CD8-positive, alpha-beta memory T cell (primary cell): ENCODE measurements at regions not wholly inside any gene's neighbourhood (a gene's known extent, or its start where the extent isn't known, plus 50 kb on each side); places are given as distances from the start of the nearest gene placed in this dataset.

Experiments
- CTCF ChIA-PET: fragments of 350-600 bp; sonication (Branson Sonifier 250); formaldehyde crosslinking; loops from one replicate; lab custom pipeline; 2021; ENCODE audit warnings: antibody characterized with exemption; lab: Charles Lee
- POLR2A ChIA-PET: fragments of 350-600 bp; sonication (Branson Sonifier 250); formaldehyde crosslinking; loops from one replicate; lab custom pipeline; 2021; ENCODE audit warnings: antibody characterized with exemption; lab: Charles Lee
- DNase-seq, 5 donors: peaks; one replicate each; pipeline versions ENCODE4 v3.0.0 to v3.0.0-alpha.2; 2020 to 2022; ENCODE audit warnings: mixed read lengths in 1 of 5
- H3K27ac ChIP-seq: one replicate; pipeline ENCODE4 v1.7.0; 2013; ENCODE audit warnings: low read depth, mild to moderate bottlenecking, low read length, moderate library complexity
- H3K27me3 ChIP-seq: 2 replicates; pipeline ENCODE4 v1.7.0; 2013; ENCODE audit warnings: low read length, mild to moderate bottlenecking; ENCODE audit not compliant: insufficient read depth, poor library complexity, severe bottlenecking
- H3K36me3 ChIP-seq: 2 replicates; pipeline ENCODE4 v1.7.0; 2013; ENCODE audit warnings: mild to moderate bottlenecking, low read length, moderate library complexity; ENCODE audit not compliant: insufficient read depth
- H3K4me1 ChIP-seq: 2 replicates; pipeline ENCODE4 v1.7.0; 2013; ENCODE audit warnings: mild to moderate bottlenecking, low read length, moderate library complexity; ENCODE audit not compliant: insufficient read depth
- H3K4me3 ChIP-seq: 2 replicates; pipeline ENCODE4 v1.7.0; 2013; ENCODE audit warnings: mild to moderate bottlenecking, low read length
- H3K9me3 ChIP-seq: 2 replicates; pipeline ENCODE4 v1.7.0; 2013; ENCODE audit warnings: mild to moderate bottlenecking, low read length
- H3K27ac Mint-ChIP-seq, 8 donors: one replicate each; pipeline ENCODE4 v1.8.0; 2020 to 2021; ENCODE audit warnings: mixed read lengths in 8 of 8, mild to moderate bottlenecking in 6 of 8, inconsistent platforms in 3 of 8, moderate library complexity in 3 of 8
- H3K27me3 Mint-ChIP-seq, 2 donors: one replicate each; pipeline ENCODE4 v1.8.0; 2020 to 2021; ENCODE audit warnings: mixed read lengths in 2 of 2, mild to moderate bottlenecking in 1 of 2, moderate library complexity in 1 of 2
- H3K36me3 Mint-ChIP-seq, 3 donors: one replicate each; pipeline ENCODE4 v1.8.0; 2020 to 2021; ENCODE audit warnings: mixed read lengths in 3 of 3, inconsistent platforms in 1 of 3, mild to moderate bottlenecking in 1 of 3
- H3K4me1 Mint-ChIP-seq, 3 donors: one replicate each; pipeline ENCODE4 v1.8.0; 2020 to 2021; ENCODE audit warnings: mixed read lengths in 3 of 3, inconsistent platforms in 1 of 3, mild to moderate bottlenecking in 1 of 3
- H3K4me3 Mint-ChIP-seq, 7 donors: one replicate each; pipeline ENCODE4 v1.8.0; 2020 to 2021; ENCODE audit warnings: mixed read lengths in 7 of 7, mild to moderate bottlenecking in 6 of 7, moderate library complexity in 4 of 7, inconsistent platforms in 2 of 7
- H3K9me3 Mint-ChIP-seq, 5 donors: one replicate each; pipeline ENCODE4 v1.8.0; 2020 to 2022; ENCODE audit warnings: mixed read lengths in 5 of 5, mild to moderate bottlenecking in 3 of 5, moderate library complexity in 2 of 5, inconsistent platforms in 1 of 5

GRCh38 chr5:118321081-118321480 is 667.3 kb downstream of the DTWD2 start:
- no peaks in the 10 kb centered on the region for H3K27me3 Mint-ChIP-seq
- H3K27ac Mint-ChIP-seq: no peak overlapping the region
- no peaks in the 10 kb centered on the region for H3K4me1 Mint-ChIP-seq

GRCh38 chr5:118320121-118320520 is 668.2 kb downstream of the DTWD2 start:
- Mint-ChIP-seq H3K9me3 (peaks cover 4 to 21% (median 11%) of the 10 kb centered on the region in 5 donors), H3K36me3 (no peaks in the 10 kb centered on the region), H3K4me1 (no peaks in the 10 kb centered on the region), H3K27ac (no peak overlapping the region), H3K4me3 (no peak overlapping the region), H3K27me3 (no peaks in the 10 kb centered on the region)
- no peak overlapping the region for H3K4me3 ChIP-seq
- no peak for DNase-seq
- H3K36me3 ChIP-seq: no peaks in the 10 kb centered on the region
- ChIA-PET POLR2A (no interaction called here), CTCF (no interaction called here)
- H3K27ac ChIP-seq: no peak overlapping the region
- no peaks in the 10 kb centered on the region for H3K4me1 ChIP-seq
- no peaks in the 10 kb centered on the region for H3K9me3 ChIP-seq
- no peaks in the 10 kb centered on the region for H3K27me3 ChIP-seq

More at GRCh38 chr5:118321081-118321480, 667.3 kb downstream of the DTWD2 start:
- H3K9me3 Mint-ChIP-seq: peaks cover 4 to 17% (median 11%) of the 10 kb centered on the region in 5 donors
- Histone ChIP-seq H3K4me1 (no peaks in the 10 kb centered on the region), H3K9me3 (no peaks in the 10 kb centered on the region), H3K27me3 (no peaks in the 10 kb centered on the region), H3K27ac (no peak overlapping the region), H3K4me3 (no peak overlapping the region), H3K36me3 (no peaks in the 10 kb centered on the region)
- H3K36me3 Mint-ChIP-seq: no peaks in the 10 kb centered on the region
- H3K4me3 Mint-ChIP-seq: no peak overlapping the region
- ChIA-PET POLR2A (no interaction called here), CTCF (no interaction called here)
- DNase-seq: no peak

GRCh38 chr5:118314931-118315330 is 673.4 kb downstream of the DTWD2 start:
- no peak for DNase-seq
- H3K36me3 Mint-ChIP-seq: no peaks in the 10 kb centered on the region
- H3K9me3 Mint-ChIP-seq: peaks cover 0 to 18% (median 2%) of the 10 kb centered on the region in 5 donors
- Histone ChIP-seq H3K4me3 (no peak overlapping the region), H3K4me1 (no peaks in the 10 kb centered on the region), H3K27ac (no peak overlapping the region), H3K27me3 (no peaks in the 10 kb centered on the region), H3K36me3 (no peaks in the 10 kb centered on the region), H3K9me3 (no peaks in the 10 kb centered on the region)
- no peak overlapping the region for H3K27ac Mint-ChIP-seq
- ChIA-PET POLR2A (no interaction called here), CTCF (no interaction called here)
- H3K4me3 Mint-ChIP-seq: no peak overlapping the region
- no peaks in the 10 kb centered on the region for H3K4me1 Mint-ChIP-seq
- no peaks in the 10 kb centered on the region for H3K27me3 Mint-ChIP-seq

- Histone ChIP-seq H3K4me1 (no peaks in the 10 kb centered on the region), H3K9me3 (no peaks in the 10 kb centered on the region), H3K27me3 (no peaks in the 10 kb centered on the region), H3K27ac (no peak overlapping the region), H3K4me3 (no peak overlapping the region), H3K36me3 (no peaks in the 10 kb centered on the region)
- Mint-ChIP-seq H3K27ac (no peak overlapping the region), H3K4me3 (no peak overlapping the region), H3K27me3 (no peaks in the 10 kb centered on the region), H3K36me3 (no peaks in the 10 kb centered on the region), H3K4me1 (no peaks in the 10 kb centered on the region), H3K9me3 (peaks cover 0 to 20% (median 4%) of the 10 kb centered on the region in 5 donors)
- ChIA-PET CTCF (no interaction called here), POLR2A (no interaction called here)
- DNase-seq: no peak
These were observed 677.1 kb downstream of the DTWD2 start for GRCh38 chr5:118311103-118311819.

DNA sequence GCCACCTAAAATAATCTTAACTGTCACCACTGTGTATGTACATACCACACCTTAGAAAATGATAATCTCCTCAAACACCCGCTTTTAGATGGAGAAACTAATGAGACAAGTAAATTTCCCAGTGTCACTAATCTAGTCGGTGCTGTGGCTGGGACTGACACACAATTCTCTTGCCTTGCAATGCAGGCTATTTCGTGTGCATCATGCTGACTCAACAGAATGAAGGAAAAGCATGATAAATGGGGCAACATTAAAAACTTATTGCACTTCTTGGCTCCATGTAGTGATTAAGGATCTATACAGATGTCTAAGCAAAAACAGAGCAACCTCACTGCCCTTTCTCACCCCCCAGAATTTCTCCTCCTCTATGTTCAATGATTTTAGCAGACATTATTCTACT is 677.9 kb downstream of the DTWD2 start:
- Mint-ChIP-seq H3K4me1 (no peaks in the 10 kb centered on the region), H3K27ac (no peak overlapping the region), H3K36me3 (no peaks in the 10 kb centered on the region), H3K9me3 (peaks cover 0 to 12% (median 4%) of the 10 kb centered on the region in 5 donors), H3K4me3 (no peak overlapping the region), H3K27me3 (no peaks in the 10 kb centered on the region)
- no peak for DNase-seq
- H3K27me3 ChIP-seq: no peaks in the 10 kb centered on the region
- no peaks in the 10 kb centered on the region for H3K36me3 ChIP-seq
- CTCF ChIA-PET: no interaction called here
- no peak overlapping the region for H3K4me3 ChIP-seq
- H3K4me1 ChIP-seq: no peaks in the 10 kb centered on the region
- no peak overlapping the region for H3K27ac ChIP-seq
- no peaks in the 10 kb centered on the region for H3K9me3 ChIP-seq
- POLR2A ChIA-PET: no interaction called here

- POLR2A ChIA-PET: no interaction called here
- Histone ChIP-seq H3K27me3 (no peaks in the 10 kb centered on the region), H3K4me3 (no peak overlapping the region), H3K36me3 (no peaks in the 10 kb centered on the region), H3K9me3 (no peaks in the 10 kb centered on the region), H3K27ac (no peak overlapping the region), H3K4me1 (no peaks in the 10 kb centered on the region)
- no peak for DNase-seq
- Mint-ChIP-seq H3K4me1 (no peaks in the 10 kb centered on the region), H3K9me3 (peaks cover 0 to 6% (median 4%) of the 10 kb centered on the region in 5 donors), H3K36me3 (no peaks in the 10 kb centered on the region), H3K4me3 (no peak overlapping the region), H3K27me3 (no peaks in the 10 kb centered on the region), H3K27ac (no peak overlapping the region)
- CTCF ChIA-PET: no interaction called here
These were observed 685.1 kb downstream of the DTWD2 start for GRCh38 chr5:118303296-118303695.

DNA sequence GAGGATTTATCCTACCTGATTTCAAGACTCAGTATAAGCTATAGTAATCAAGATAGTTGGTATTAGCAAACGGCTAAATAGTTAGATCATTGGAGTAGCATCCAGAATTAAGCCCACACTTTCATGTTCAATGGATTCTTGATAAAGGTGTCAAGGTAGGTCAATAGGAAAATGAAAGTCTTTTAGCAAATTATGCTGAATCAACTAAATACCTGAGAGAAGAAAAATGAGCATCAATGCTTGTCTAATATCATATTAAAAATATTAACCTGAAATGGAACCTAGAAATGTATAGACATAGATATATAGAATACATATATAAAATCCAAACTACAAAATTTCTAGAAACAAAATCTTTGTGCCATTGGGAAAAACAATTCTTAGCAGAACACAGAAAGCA is 685.6 kb downstream of the DTWD2 start:
- H3K27me3 ChIP-seq: no peaks in the 10 kb centered on the region
- no peaks in the 10 kb centered on the region for H3K27me3 Mint-ChIP-seq
- H3K4me3 Mint-ChIP-seq: no peak overlapping the region
- H3K27ac ChIP-seq: no peak overlapping the region
- H3K4me1 ChIP-seq: no peaks in the 10 kb centered on the region
- no peaks in the 10 kb centered on the region for H3K4me1 Mint-ChIP-seq
- no peak overlapping the region for H3K4me3 ChIP-seq
- ChIA-PET POLR2A (no interaction called here), CTCF (no interaction called here)
- H3K9me3 Mint-ChIP-seq: peaks cover 0 to 4% (median 2%) of the 10 kb centered on the region in 5 donors
- no peaks in the 10 kb centered on the region for H3K36me3 Mint-ChIP-seq
- H3K36me3 ChIP-seq: no peaks in the 10 kb centered on the region
- no peak for DNase-seq
- no peak overlapping the region for H3K27ac Mint-ChIP-seq
- H3K9me3 ChIP-seq: no peaks in the 10 kb centered on the region

GRCh38 chr5:118301696-118302095 is 686.7 kb downstream of the DTWD2 start:
- Histone ChIP-seq H3K4me1 (no peaks in the 10 kb centered on the region), H3K4me3 (no peak overlapping the region), H3K9me3 (no peaks in the 10 kb centered on the region), H3K27ac (no peak overlapping the region), H3K36me3 (no peaks in the 10 kb centered on the region), H3K27me3 (no peaks in the 10 kb centered on the region)
- Mint-ChIP-seq H3K9me3 (peaks cover 0 to 4% (median 0%) of the 10 kb centered on the region in 5 donors), H3K4me1 (no peaks in the 10 kb centered on the region), H3K27me3 (no peaks in the 10 kb centered on the region), H3K36me3 (no peaks in the 10 kb centered on the region), H3K4me3 (no peak overlapping the region), H3K27ac (no peak overlapping the region)
- CTCF ChIA-PET: no interaction called here
- POLR2A ChIA-PET: no interaction called here
- DNase-seq: no peak
